ENCODE measurements at regions not wholly inside any gene's neighbourhood (a gene's known extent, or its start where the extent isn't known, plus 50 kb on each side); places are given as distances from the start of the nearest gene placed in this dataset.

- TF ChIP-seq POLR2A (IDR thresholded peaks at IDR 0.05) = no peak
- TF ChIP-seq CTCF (IDR thresholded peaks at IDR 0.05) = no peak
Measured at GRCh38 chr9:74173284-74173683, 323.9 kb upstream of the RORB start.
